ENCODE measurements at regions not wholly inside any gene's neighbourhood (a gene's known extent, or its start where the extent isn't known, plus 50 kb on each side); places are given as distances from the start of the nearest gene placed in this dataset.

- TF ChIP-seq POLR2A (IDR thresholded peaks at IDR 0.05) (no peak), CTCF (IDR thresholded peaks at IDR 0.05) (no peak)
Measured at GRCh38 chr6:113649880-113650609, 207.1 kb upstream of the MARCKS start.
